Vagina (tissue), 2 donors: ENCODE measurements at regions not wholly inside any gene's neighbourhood (a gene's known extent, or its start where the extent isn't known, plus 50 kb on each side); places are given as distances from the start of the nearest gene placed in this dataset.

ENCODE experiments used
- CTCF ChIP-seq, 3 experiments: fragments of 450-650 bp in 2 of 3; fragments of 200-600 bp in 1 of 3; sonication (generic) in 1 of 3; IDR thresholded peaks; one replicate each; pipeline ENCODE4 v1.5.1; 2017 to 2019; ENCODE audit warnings: antibody characterized with exemption in 3 of 3, mild to moderate bottlenecking in 2 of 3, moderate library complexity in 2 of 3
- POLR2AphosphoS5 ChIP-seq, 2 donors: sonication (generic); formaldehyde crosslinking; IDR thresholded peaks; one replicate each; pipeline ENCODE4 v1.9.0; 2017; ENCODE audit warnings: antibody characterized with exemption in 2 of 2, mild to moderate bottlenecking in 2 of 2, low read depth in 1 of 2; ENCODE audit not compliant: insufficient read depth in 1 of 2

DNA sequence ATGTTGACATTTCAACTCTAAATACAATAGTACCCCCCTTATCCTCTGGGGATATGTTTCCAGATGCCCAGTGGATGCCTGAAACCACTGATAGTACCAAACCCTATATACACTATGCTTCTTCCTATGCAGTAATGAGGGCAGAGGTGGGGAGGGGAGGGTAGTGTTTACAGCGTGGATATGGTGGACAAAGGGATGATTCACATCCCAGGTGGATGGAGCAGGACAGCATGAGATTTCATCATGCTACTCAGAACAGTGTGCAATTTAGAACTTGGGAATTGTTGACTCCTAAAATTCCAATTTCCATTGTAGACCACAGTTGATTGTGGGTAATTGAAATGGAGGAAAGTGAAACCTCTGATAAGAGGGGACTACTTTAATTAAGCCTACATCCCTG, 75.4 kb downstream of the TSN start:
- TF ChIP-seq CTCF (IDR thresholded peaks at IDR 0.05) = no peak
- no peak for TF ChIP-seq POLR2AphosphoS5 (IDR thresholded peaks at IDR 0.05; ENCODE audit: insufficient read depth in 1 of 2, low read depth in 1 of 2)
